PC-9 (cell line): ENCODE measurements at regions not wholly inside any gene's neighbourhood (a gene's known extent, or its start where the extent isn't known, plus 50 kb on each side); places are given as distances from the start of the nearest gene placed in this dataset.

Source experiments
- BruUV-seq: library from RNA; stranded (reverse); fragments of 400-500 nt; replicated peaks from 2 replicates; lab custom pipeline; 2021; lab: Mats Ljungman, UMichigan
- CTCF ChIA-PET: fragments of 300-600 bp; sonication (Branson Sonifier 250); formaldehyde crosslinking; loops from one replicate; lab custom pipeline; 2022; ENCODE audit warnings: antibody characterized with exemption; lab: Charles Lee
- POLR2A ChIA-PET: fragments of 300-600 bp; sonication (Branson Sonifier 250); formaldehyde crosslinking; loops from one replicate; lab custom pipeline; 2022; ENCODE audit warnings: antibody characterized with exemption; ENCODE audit not compliant: unreplicated experiment; lab: Charles Lee
- DNase-seq, 2 experiments: peaks; one replicate each; pipeline versions ENCODE4 v3.0.0 to v3.0.0-alpha.2; 2015 to 2022; ENCODE audit warnings: mixed read lengths in 1 of 2
- H2AFZ ChIP-seq: fragments of 200-600 bp; sonication (generic); 2 replicates; pipeline ENCODE4 v1.8.1; 2017; ENCODE audit warnings: antibody characterized with exemption
- H3F3A ChIP-seq: fragments of 200-600 bp; sonication (generic); 2 replicates; pipeline ENCODE4 v1.8.1; 2017; ENCODE audit warnings: antibody characterized with exemption, mild to moderate bottlenecking, low read depth; ENCODE audit not compliant: insufficient read depth
- H3K27ac ChIP-seq: fragments of 200-600 bp; sonication (generic); 2 replicates; pipeline ENCODE4 v1.6.1; 2016; ENCODE audit warnings: mixed run types
- H3K27me3 ChIP-seq: fragments of 200-600 bp; sonication (generic); 2 replicates; pipeline ENCODE4 v1.6.1; 2016; ENCODE audit warnings: low read depth, mixed run types; ENCODE audit not compliant: insufficient read depth
- H3K36me3 ChIP-seq: fragments of 200-600 bp; sonication (generic); 2 replicates; pipeline ENCODE4 v1.6.1; 2016; ENCODE audit warnings: low read depth, mixed run types
- H3K4me1 ChIP-seq: fragments of 200-600 bp; sonication (generic); replicated peaks from 2 replicates; pipeline ENCODE4 v1.6.1; 2016; ENCODE audit warnings: mixed run types; ENCODE audit not compliant: insufficient read depth
- H3K4me2 ChIP-seq: fragments of 200-600 bp; sonication (generic); 2 replicates; pipeline ENCODE4 v1.6.1; 2017; ENCODE audit warnings: mixed run types
- H3K4me3 ChIP-seq: fragments of 200-600 bp; sonication (generic); 2 replicates; pipeline ENCODE4 v1.6.1; 2016; ENCODE audit warnings: mixed run types
- H3K79me2 ChIP-seq: fragments of 200-600 bp; sonication (generic); 2 replicates; pipeline ENCODE4 v1.6.1; 2017; ENCODE audit warnings: low read depth, mixed run types
- H3K9me2 ChIP-seq: fragments of 200-600 bp; sonication (generic); 2 replicates; pipeline ENCODE4 v1.8.1; 2017; ENCODE audit warnings: mild to moderate bottlenecking; ENCODE audit not compliant: insufficient read depth
- H3K9me3 ChIP-seq: fragments of 200-600 bp; sonication (generic); 2 replicates; pipeline ENCODE4 v1.8.1; 2016; ENCODE audit warnings: low read depth; ENCODE audit not compliant: insufficient read depth
- H4K20me1 ChIP-seq: fragments of 200-600 bp; sonication (generic); 2 replicates; pipeline ENCODE4 v1.8.1; 2017; ENCODE audit not compliant: insufficient read depth
- EZH2 ChIP-seq: fragments of 200-600 bp; sonication (generic); IDR thresholded peaks from 2 replicates; pipeline ENCODE4 v1.8.0; 2017; ENCODE audit warnings: antibody characterized with exemption, low read depth
- intact Hi-C: fragments of 100-400 bp; cut with micrococcal nuclease; formaldehyde crosslinking; loops from one replicate; pipeline ENCODE4 v1.10.0; 2022; ENCODE audit not compliant: unreplicated experiment
- TF ChIP-seq, protein P1 (sequence below): fragments of 200-600 bp; sonication (generic); conservative IDR thresholded peaks from 2 replicates; pipeline ENCODE4 v1.6.1; 2017; ENCODE audit warnings: mixed run types, antibody characterized with exemption, mild to moderate bottlenecking, moderate library complexity

DNA sequence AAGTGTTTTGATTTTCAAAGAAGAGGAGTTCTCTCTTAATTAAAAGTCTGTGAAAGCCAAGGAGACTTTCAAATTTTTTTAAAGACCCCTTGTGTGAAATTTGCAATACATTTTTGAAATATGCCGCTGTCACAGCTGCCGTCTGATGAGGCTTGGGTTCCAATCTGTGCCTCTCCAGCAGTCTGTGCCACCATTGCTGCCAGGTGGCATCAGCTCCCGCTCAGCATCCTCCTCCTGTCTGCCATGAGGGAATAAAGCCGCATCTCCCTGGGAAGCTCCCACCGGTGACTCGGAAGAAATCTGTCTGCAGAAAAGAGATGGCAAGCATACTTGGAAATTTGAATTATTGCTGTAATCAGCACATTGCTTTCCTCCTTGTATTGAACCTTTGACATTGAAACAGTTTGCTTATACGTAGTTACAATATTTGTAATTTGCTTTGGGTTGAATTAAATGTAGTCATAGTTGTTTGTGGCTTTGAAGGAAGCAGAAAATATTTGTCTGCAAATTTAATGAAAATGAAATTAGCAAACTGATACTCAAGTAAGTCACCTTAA lies 145.7 kb upstream of the SNX2 start:
- TF ChIP-seq, protein P1, sequence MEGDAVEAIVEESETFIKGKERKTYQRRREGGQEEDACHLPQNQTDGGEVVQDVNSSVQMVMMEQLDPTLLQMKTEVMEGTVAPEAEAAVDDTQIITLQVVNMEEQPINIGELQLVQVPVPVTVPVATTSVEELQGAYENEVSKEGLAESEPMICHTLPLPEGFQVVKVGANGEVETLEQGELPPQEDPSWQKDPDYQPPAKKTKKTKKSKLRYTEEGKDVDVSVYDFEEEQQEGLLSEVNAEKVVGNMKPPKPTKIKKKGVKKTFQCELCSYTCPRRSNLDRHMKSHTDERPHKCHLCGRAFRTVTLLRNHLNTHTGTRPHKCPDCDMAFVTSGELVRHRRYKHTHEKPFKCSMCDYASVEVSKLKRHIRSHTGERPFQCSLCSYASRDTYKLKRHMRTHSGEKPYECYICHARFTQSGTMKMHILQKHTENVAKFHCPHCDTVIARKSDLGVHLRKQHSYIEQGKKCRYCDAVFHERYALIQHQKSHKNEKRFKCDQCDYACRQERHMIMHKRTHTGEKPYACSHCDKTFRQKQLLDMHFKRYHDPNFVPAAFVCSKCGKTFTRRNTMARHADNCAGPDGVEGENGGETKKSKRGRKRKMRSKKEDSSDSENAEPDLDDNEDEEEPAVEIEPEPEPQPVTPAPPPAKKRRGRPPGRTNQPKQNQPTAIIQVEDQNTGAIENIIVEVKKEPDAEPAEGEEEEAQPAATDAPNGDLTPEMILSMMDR: no peak
- TF ChIP-seq EZH2: no peak
- ChIA-PET POLR2A (no interaction called here), CTCF (no interaction called here)
- Histone ChIP-seq H3K36me3 (no peaks in the 10 kb centered on the region), H4K20me1 (no peaks in the 10 kb centered on the region), H3K4me2 (no peak overlapping the region), H3K9me2 (no peaks in the 10 kb centered on the region), H3K4me1 (no peaks in the 10 kb centered on the region), H3K27ac (no peak overlapping the region), H3K9me3 (no peaks in the 10 kb centered on the region), H3F3A (no peaks in the 10 kb centered on the region), H3K79me2 (no peaks in the 10 kb centered on the region), H2AFZ (no peak overlapping the region), H3K4me3 (no peak overlapping the region), H3K27me3 (no peaks in the 10 kb centered on the region)
- no TSS peak for BruUV-seq
- DNase-seq: no peak
- intact Hi-C loops: no loop called here

DNA sequence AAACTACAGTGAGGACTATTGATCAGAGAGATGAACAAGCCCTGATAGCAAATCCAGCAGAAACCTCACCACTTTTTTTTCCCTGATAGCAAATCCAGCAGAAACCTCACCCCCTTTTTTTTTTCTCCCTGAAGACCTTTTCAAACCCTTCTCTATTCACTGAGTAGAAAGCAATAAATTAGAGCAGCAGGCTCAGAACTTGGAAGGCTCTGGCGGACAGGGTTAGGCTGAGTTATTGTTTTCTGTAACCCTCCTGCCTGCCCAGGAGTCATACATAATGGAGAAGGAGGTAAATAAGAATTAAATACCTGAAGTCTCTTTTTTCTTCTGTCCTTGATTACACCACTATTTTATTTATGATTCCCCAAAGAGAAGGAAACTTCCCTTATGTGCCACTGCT lies 136.3 kb upstream of the SNX2 start:
- TF ChIP-seq, protein P1: no peak
- TF ChIP-seq EZH2: no peak
- H2AFZ ChIP-seq: no peak overlapping the region
- H3K27me3 ChIP-seq: no peaks in the 10 kb centered on the region
- H4K20me1 ChIP-seq: no peaks in the 10 kb centered on the region
- POLR2A ChIA-PET: no interaction called here
- H3K4me2 ChIP-seq: no peak overlapping the region
- BruUV-seq: no TSS peak
- H3K9me2 ChIP-seq: no peaks in the 10 kb centered on the region
- no peaks in the 10 kb centered on the region for H3K9me3 ChIP-seq
- H3K4me3 ChIP-seq: no peak overlapping the region
- CTCF ChIA-PET: no interaction called here
- H3K4me1 ChIP-seq: no peaks in the 10 kb centered on the region
- H3K79me2 ChIP-seq: no peaks in the 10 kb centered on the region
- H3K27ac ChIP-seq: no peak overlapping the region
- H3K36me3 ChIP-seq: no peaks in the 10 kb centered on the region
- H3F3A ChIP-seq: no peaks in the 10 kb centered on the region
- intact Hi-C loops: no loop called here
- no peak for DNase-seq

- no peaks in the 10 kb centered on the region for H3F3A ChIP-seq
- H3K27me3 ChIP-seq: no peaks in the 10 kb centered on the region
- POLR2A ChIA-PET: no interaction called here
- H4K20me1 ChIP-seq: no peaks in the 10 kb centered on the region
- CTCF ChIA-PET: interaction anchor here (0.6 kb wide), 1 partner anchor 29 kb away, joined by 3 read pairs; no protein-coding TSS in a partner anchor
- no peak overlapping the region for H3K4me2 ChIP-seq
- BruUV-seq: no TSS peak
- H3K79me2 ChIP-seq: no peaks in the 10 kb centered on the region
- H3K27ac ChIP-seq: no peak overlapping the region
- no peak overlapping the region for H3K4me3 ChIP-seq
- H3K9me3 ChIP-seq: no peaks in the 10 kb centered on the region
- H3K4me1 ChIP-seq: no peaks in the 10 kb centered on the region
- intact Hi-C loops: no loop called here
- H2AFZ ChIP-seq: no peak overlapping the region
- H3K9me2 ChIP-seq: no peaks in the 10 kb centered on the region
- H3K36me3 ChIP-seq: no peaks in the 10 kb centered on the region
- TF ChIP-seq, protein P1: no peak
- TF ChIP-seq EZH2: no peak
- DNase-seq: no peak
Observed at GRCh38 chr5:122639033-122639432, 135.8 kb upstream of the SNX2 start.
